A172 (cell line): ENCODE measurements at regions not wholly inside any gene's neighbourhood (a gene's known extent, or its start where the extent isn't known, plus 50 kb on each side); places are given as distances from the start of the nearest gene placed in this dataset.
"Not testable (repeated sequence)": the region's sequence is repeated elsewhere in the genome, so short reads cannot be mapped to it uniquely, and the experiment has no call there.

Experiments
- DNase-seq: peaks from one replicate; pipeline ENCODE4 v3.0.0-alpha.2; 2015; ENCODE audit warnings: low spot score

DNA sequence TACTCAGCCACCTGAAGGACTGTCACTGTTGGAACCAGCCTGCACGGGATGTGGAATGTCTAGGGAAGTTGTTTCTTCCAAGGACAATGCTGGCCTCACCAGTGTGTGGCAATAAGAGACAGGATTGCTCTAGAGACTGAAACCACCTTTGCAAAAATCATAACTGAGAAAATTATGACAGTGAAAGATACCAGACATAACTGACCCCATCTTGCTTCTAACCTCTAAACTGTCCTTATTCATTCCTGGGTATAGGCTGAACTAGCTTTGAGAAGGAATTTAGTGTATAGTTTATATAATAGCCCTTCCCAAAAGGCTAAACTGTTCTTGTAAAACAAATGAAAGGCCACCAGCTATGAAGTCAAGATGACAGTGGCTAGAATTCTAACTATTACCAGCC, 83.6 kb downstream of the IER5 start:
- no peak for DNase-seq

- DNase-seq: no peak
Measured at GRCh38 chr1:181173761-181174447, 85.4 kb downstream of the IER5 start.

DNA sequence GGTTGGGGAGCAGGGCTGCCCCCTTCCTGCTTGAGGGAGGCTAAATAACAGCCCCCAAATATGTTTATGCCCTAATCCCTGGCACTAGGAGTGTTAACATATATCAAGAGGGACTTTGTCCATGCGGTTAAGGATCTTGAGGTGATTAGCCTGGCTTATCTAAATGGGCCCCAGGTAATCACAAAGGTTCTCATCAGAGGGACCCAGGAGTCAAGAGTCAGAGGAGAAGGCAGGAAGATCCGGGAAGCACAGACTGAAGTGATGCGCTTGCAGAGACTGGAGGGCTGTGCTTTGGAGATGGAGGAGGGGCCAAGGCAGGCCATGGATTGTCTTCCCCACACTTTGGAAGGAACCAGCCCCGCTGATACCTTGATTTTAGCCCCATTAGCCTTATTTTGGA, 86.4 kb downstream of the IER5 start:
- no peak for DNase-seq

DNA sequence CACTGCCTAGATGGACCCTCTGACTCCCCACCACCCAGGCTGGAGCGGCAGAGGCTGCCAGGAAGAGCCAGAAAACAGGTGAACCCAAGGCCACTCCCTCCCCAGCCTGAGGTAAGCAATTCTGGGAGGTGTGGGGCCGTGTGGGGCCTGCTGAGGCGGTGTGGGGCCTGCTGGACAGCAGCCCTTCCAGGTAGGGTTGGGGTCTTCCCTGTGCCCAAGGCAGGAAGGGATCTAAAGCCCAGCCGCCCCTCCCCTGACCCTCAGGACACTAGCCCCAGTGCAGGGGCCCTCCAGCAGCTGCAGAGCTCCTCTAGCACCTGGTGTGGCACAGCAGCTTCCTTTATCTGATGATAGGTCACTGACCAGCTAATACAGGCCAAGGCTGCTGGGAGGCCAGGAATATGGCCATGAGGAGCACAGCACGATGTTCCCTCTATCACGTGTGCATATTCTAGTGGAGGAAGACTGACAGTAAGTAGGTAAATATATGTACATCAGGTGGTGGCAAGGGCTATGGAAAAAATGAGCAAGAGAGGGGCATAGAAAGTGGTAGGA, 86.9 kb downstream of the IER5 start:
- no peak for DNase-seq

DNA sequence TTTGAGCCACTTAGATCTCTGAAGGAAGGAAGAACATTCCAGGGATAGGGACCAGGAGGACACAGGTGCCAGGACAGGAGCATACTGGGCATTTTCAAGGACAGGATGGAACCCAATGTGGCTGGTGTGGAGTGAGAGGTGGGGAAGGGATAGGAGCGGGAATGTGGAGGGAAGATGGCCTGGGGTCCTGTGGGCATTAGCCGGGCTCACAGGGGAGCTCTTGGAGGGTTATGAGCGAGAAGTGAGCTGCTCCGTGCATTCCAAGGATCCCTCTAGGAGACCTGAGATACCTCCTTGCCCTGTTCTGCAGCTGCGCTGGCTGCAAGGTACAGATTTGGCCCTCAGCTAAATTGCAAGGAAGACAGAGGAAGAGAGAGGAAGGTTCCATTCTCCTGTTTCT, 87.5 kb downstream of the IER5 start:
- DNase-seq: no peak

DNA sequence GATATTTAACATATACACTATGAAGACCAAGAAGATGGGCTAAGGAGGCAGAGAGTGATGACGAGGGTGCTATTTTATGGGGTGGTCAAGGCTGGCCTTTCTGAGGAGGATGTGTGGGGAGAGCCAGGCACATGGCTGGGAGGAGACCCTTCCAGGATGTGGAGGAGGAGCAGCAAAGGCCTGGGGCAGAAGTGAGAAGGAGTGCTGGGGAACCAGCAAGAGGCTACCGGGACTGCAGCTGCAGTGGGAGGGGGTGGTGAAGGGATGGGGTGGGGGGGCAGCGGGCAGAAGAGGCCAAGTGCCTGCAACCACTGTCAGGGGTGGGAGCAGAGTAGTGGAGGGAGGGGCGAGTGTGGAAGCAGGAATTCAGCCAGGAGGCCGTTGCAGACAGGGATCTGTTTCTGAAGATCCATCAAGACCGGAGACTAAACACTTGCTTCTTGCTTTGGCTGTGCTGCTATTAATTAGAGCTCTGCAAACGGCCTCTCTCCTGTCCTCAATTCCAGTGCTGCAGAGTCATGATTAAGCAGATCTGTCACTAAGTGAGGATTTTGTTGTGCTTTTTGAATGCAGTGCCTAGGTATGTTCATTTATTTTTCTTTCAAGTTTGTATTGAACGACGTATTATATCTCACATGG, 89.9 kb downstream of the IER5 start:
- DNase-seq: no peak

DNA sequence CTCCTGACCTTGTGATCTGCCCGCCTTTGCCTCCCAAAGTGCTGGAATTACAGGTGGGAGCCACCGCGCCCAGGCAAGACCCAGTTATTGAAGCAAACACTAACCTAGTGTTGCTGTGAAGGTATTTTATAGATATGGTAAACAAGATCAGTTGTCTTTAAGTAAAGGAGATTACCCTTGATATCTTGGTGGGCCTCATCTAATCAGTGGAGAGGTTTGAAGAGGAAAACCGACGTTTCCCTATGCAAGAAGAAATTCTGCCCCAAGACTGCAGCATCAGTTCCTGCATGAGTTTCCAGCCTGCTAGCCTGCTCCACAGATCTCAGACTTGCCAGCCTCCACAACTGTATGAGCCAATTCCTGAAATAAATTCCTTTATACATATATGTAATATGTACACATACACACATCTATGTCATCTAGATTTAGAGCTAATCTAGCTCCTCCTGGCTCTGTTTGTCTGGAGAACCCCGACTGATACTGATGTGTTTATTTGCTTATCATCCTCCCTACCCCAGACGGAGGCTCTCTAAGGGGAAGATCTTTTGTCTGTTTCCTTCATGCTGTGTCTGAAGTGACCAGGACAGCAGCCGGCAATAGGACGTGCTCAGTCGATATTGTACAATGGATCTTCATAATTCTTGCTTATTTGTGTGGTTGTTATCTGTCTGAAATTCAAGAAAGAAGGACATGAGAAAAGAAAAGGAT, 90.9 kb downstream of the IER5 start:
- DNase-seq: no peak

DNA sequence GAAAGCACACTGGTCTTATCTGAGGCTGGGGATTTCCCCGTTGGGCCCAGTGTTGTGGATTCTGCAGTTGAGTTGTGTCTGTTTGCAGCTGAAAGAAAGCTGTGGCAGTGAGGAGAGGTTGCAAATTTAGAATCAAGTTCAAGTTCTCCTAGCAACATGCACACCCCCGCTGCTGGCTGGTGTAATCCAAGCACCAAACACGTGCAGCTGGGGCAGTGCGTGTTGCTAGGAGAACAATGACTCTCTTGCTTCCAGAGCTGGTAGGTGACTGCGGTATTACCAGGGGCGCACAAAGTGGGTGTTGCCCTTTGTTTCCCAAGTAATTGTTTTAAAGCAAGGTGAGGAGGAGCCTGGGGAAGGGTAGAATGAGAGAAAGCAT, 91.5 kb downstream of the IER5 start:
- DNase-seq: peak; percentile 28

DNA sequence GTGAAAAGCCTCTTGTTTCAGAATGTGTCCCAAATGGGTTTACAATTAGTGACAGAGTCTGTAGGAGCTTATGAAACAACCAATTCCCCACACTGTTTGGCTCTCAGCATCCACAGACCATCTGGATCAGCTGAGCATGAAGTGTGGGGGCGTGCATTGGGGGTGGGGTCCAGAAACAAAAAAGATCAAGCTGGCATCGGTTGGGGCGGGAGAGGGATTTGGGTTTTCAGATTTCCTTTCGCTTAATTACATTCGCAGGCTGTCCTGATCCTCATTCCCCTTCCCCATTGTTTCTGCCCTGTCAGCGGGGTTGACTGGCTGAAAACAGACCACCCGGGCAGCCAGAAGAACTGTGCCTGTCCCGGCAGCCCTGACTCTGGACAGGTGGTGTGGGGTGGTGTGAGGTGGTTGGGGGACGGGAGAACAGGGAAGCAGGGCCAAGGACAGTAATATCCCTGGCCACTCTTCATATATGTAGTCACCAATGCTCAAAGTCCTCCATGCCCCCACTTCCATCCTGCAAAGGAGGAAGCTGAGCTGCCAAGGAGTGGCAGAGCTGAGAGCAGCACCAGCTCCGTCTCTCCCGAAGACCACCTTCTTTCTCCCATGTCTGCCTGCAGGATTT, 92.0 kb downstream of the IER5 start:
- DNase-seq: no peak

GRCh38 chr1:181181792-181182585, 93.5 kb downstream of the IER5 start:
- DNase-seq: no peak

DNA sequence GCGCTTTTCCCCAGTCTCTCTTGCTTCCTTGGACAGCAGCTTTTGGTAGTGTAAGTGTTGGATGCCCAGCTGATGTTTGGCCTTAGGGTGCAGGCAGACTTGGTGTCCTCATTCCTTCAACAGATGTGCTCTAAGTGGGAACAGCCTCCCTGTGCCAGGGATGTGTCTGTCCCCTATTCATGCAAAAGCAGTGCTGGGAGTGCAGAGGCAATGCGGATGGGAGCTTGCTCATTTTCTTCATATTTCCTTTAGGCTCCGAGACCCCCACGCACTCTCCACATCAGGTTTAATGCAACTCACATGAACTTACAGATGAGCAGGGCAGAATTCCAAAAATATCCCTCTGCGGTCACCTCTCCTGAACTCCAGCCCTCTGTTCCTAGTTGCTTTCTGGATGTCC, 96.1 kb downstream of the IER5 start:
- DNase-seq: no peak

DNA sequence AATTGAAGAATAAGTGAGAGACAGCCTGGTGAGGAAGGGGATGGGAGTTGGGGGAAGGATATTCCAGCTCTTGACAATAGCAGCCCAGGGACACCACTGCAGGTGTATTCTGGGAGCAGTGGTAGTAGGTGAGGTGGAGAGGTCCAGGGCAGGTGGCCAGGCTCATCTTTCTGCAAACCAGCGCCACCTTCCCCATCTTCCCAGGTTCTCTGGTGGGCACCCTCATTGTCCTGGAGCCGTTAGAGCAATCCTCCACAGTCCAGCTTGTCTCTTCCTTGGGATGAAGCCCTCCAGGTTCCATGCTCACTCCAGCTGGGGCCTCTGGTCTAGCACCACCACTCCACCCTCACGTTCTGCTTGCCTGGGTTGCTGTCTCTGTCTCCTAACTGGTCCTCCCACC, 97.0 kb downstream of the IER5 start:
- DNase-seq: no peak

- DNase-seq: not testable (repeated sequence)
Measured at GRCh38 chr1:181186133-181186532, 97.6 kb downstream of the IER5 start.

DNA sequence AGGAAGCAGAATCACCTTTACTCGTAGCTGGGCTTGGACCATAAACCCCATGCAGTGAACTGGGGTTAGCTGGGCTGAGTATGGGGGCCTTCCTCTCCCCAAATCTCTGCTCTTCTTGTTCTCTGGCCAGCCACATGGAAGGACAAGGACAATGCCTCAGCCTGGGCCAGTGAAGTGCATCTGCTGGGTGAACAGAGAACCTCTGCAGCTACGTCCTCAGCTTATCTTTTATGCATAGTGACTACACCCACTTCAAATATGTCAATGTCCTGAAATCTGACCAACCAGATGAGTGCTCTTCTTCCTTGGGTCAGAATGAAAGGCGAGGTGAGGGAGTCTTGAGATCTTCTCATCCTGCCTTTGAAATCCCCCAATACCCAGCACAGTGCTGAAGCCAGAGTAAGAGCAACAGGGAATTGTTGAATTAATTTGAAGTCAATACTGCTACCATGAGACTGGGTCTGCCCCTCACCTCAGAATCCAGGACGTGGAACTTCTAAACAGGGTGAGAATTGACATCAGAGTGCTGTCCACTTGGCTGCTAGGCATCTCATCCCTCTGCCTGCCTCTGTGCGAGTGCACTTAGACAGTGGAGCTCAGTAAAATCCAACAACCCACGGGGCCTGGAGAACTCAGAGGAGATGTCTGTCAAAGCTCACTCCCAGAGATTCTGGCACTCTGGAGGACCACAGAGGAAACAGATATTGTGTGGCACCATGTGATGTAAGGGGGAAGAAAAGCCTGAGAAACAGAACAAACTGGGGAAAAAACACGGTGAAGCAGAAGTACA, 99.0 kb downstream of the IER5 start:
- no peak for DNase-seq

GRCh38 chr1:181189245-181189644, 100.7 kb downstream of the IER5 start:
- DNase-seq: no peak

DNA sequence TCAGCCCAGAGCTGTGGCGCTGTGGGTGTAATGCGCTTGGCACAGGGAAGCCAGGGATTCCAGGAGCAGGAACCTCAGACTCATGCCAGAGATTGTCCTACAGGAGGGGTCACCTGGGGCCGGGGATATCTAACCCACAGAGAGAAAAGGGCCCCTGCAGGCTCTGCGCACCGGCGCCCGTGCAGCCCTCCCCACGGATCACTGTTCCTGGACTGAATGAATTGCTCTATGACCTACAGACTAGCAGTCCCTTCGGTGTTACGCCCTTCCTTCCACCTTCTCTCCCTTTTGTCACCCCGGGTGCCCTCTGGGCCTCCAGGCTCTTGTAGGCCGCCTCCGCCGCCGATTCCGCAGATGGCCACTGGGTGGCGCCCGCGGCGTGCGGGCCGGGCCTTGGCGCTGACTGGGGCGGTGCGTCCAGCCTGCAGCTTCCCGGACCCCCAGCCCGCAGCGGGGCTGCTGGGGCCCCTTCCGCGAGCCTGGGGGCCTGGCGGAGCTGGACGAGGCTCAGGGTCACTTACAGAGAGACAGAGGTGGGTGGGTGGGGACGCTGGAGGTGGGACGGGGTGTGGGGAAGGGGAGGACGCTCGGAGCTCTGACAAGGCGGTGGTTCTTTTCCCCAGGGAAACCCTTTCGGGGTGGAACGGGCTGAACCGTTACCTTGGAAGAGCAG, 101.3 kb downstream of the IER5 start:
- peak; percentile 42 for DNase-seq

DNA sequence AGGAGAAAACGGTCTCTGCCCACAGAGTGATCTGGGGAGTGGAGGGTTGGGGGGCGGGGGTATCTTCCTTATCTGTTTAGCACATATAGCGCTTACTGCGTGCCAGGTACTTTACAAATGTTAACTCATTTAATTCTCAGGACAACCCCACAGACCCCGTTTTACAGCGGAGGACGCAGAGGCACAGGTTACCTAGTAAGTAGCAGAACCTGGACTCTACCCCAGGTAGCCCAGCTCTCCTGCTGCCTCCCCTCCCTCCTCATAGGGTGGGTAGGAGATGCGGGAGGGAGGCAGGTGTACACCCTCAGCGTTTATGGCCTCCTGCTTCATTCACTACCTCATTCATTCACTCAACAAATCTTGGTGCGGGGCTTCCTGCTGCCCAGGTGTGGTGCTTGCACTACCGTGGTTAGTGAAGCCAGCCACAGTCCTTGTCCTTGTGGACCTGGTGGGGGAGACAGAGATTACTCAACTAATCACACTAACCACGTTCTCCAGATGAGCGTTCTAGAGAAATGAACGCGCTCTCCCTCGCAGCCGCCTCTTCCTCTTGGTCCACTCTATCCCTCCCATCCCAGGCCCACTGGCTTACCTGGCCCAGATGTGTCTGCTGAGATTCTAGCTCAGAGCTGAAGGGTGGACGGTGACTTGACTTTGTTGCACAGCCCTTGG, 102.0 kb downstream of the IER5 start:
- no peak for DNase-seq

- no peak for DNase-seq
Measured at GRCh38 chr1:181191494-181192040, 103.1 kb downstream of the IER5 start.

GRCh38 chr1:181192316-181192715, 103.8 kb downstream of the IER5 start:
- no peak for DNase-seq
